Activated naive CD8-positive, alpha-beta T cell treated with anti-CD3 and anti-CD28 coated beads, Interleukin-2, amount 50 U/mL, for 24 hours (primary cell): ENCODE measurements at regions not wholly inside any gene's neighbourhood (a gene's known extent, or its start where the extent isn't known, plus 50 kb on each side); places are given as distances from the start of the nearest gene placed in this dataset.
"Not testable (repeated sequence)": the region's sequence is repeated elsewhere in the genome, so short reads cannot be mapped to it uniquely, and the experiment has no call there.

ENCODE experiments used
- ATAC-seq: fragments of 150-1000 bp; cut with Tn5 transposase; one replicate; pipeline ENCODE4 v1.10.0; 2021
- DNase-seq: peaks from one replicate; pipeline ENCODE4 v3.0.0; 2021
- H3K27ac Mint-ChIP-seq: one replicate; pipeline ENCODE4 v1.8.0; 2021; ENCODE audit warnings: mild to moderate bottlenecking, mixed read lengths
- H3K27me3 Mint-ChIP-seq: one replicate; pipeline ENCODE4 v1.8.0; 2021; ENCODE audit warnings: mixed read lengths
- H3K36me3 Mint-ChIP-seq: one replicate; pipeline ENCODE4 v1.8.0; 2021; ENCODE audit warnings: low read depth, mixed read lengths
- H3K4me1 Mint-ChIP-seq: one replicate; pipeline ENCODE4 v1.8.0; 2021; ENCODE audit warnings: mixed read lengths
- H3K4me3 Mint-ChIP-seq: one replicate; pipeline ENCODE4 v1.8.0; 2021; ENCODE audit warnings: mild to moderate bottlenecking, moderate library complexity, mixed read lengths
- H3K9me3 Mint-ChIP-seq: one replicate; pipeline ENCODE4 v1.8.0; 2021; ENCODE audit warnings: mixed read lengths

GRCh38 chr11:127804747-127805400 is 782.5 kb downstream of the ETS1 start:
- Mint-ChIP-seq H3K4me3 (no peak overlapping the region), H3K4me1 (no peaks in the 10 kb centered on the region), H3K27me3 (no peaks in the 10 kb centered on the region), H3K36me3 (no peaks in the 10 kb centered on the region), H3K9me3 (no peaks in the 10 kb centered on the region), H3K27ac (no peak overlapping the region)
- DNase-seq (no peak), ATAC-seq (no peak)

- no peaks in the 10 kb centered on the region for H3K27me3 Mint-ChIP-seq
- ATAC-seq (no peak), DNase-seq (no peak)
- H3K36me3 Mint-ChIP-seq: no peaks in the 10 kb centered on the region
- no peaks in the 10 kb centered on the region for H3K9me3 Mint-ChIP-seq
- no peak overlapping the region for H3K27ac Mint-ChIP-seq
- H3K4me3 Mint-ChIP-seq: no peak overlapping the region
- H3K4me1 Mint-ChIP-seq: no peaks in the 10 kb centered on the region
Observed at GRCh38 chr11:127803755-127804154, 783.6 kb downstream of the ETS1 start.

GRCh38 chr11:127800989-127801688 is 786.2 kb downstream of the ETS1 start:
- Mint-ChIP-seq H3K4me3 (no peak overlapping the region), H3K9me3 (no peaks in the 10 kb centered on the region), H3K27ac (no peak overlapping the region), H3K27me3 (no peaks in the 10 kb centered on the region), H3K4me1 (no peaks in the 10 kb centered on the region), H3K36me3 (no peaks in the 10 kb centered on the region)
- DNase-seq (no peak), ATAC-seq (no peak)

GRCh38 chr11:127795326-127795725 is 792.0 kb downstream of the ETS1 start:
- no peak for ATAC-seq
- Mint-ChIP-seq H3K27me3 (no peaks in the 10 kb centered on the region), H3K4me1 (no peaks in the 10 kb centered on the region), H3K4me3 (no peak overlapping the region), H3K36me3 (no peaks in the 10 kb centered on the region), H3K27ac (no peak overlapping the region), H3K9me3 (no peaks in the 10 kb centered on the region)
- no peak for DNase-seq

- Mint-ChIP-seq H3K4me1 (no peaks in the 10 kb centered on the region), H3K9me3 (no peaks in the 10 kb centered on the region), H3K27me3 (no peaks in the 10 kb centered on the region), H3K4me3 (no peak overlapping the region), H3K36me3 (no peaks in the 10 kb centered on the region), H3K27ac (no peak overlapping the region)
- DNase-seq (no peak), ATAC-seq (no peak)
Observed at GRCh38 chr11:127791844-127792243, 791.3 kb upstream of the KIRREL3 start.

GRCh38 chr11:127790592-127790991 is 790.0 kb upstream of the KIRREL3 start:
- no peak for ATAC-seq
- Mint-ChIP-seq H3K36me3 (no peaks in the 10 kb centered on the region), H3K27ac (no peak overlapping the region), H3K4me3 (no peak overlapping the region), H3K27me3 (peaks cover 6% of the 10 kb centered on the region), H3K9me3 (no peaks in the 10 kb centered on the region), H3K4me1 (no peaks in the 10 kb centered on the region)
- no peak for DNase-seq

- ATAC-seq: no peak
- no peak overlapping the region for H3K27ac Mint-ChIP-seq
- H3K9me3 Mint-ChIP-seq: no peaks in the 10 kb centered on the region
- H3K36me3 Mint-ChIP-seq: no peaks in the 10 kb centered on the region
- H3K4me1 Mint-ChIP-seq: no peaks in the 10 kb centered on the region
- H3K27me3 Mint-ChIP-seq: peaks cover 7% of the 10 kb centered on the region
- no peak for DNase-seq
- no peak overlapping the region for H3K4me3 Mint-ChIP-seq
Observed at GRCh38 chr11:127789927-127790326, 789.4 kb upstream of the KIRREL3 start.

- not testable (repeated sequence) for H3K27me3 Mint-ChIP-seq, H3K4me1 Mint-ChIP-seq, H3K27ac Mint-ChIP-seq, H3K9me3 Mint-ChIP-seq, ATAC-seq, H3K4me3 Mint-ChIP-seq, H3K36me3 Mint-ChIP-seq, DNase-seq
Observed at GRCh38 chr11:127772938-127773337, 772.4 kb upstream of the KIRREL3 start.

- not testable (repeated sequence) for DNase-seq, H3K4me3 Mint-ChIP-seq, H3K4me1 Mint-ChIP-seq, H3K9me3 Mint-ChIP-seq, H3K27me3 Mint-ChIP-seq, H3K27ac Mint-ChIP-seq, ATAC-seq, H3K36me3 Mint-ChIP-seq
Observed at GRCh38 chr11:127768931-127769330, 768.4 kb upstream of the KIRREL3 start.

GRCh38 chr11:127766734-127767133 is 766.2 kb upstream of the KIRREL3 start:
- H3K4me1 Mint-ChIP-seq: no peaks in the 10 kb centered on the region
- no peak for ATAC-seq
- no peak overlapping the region for H3K4me3 Mint-ChIP-seq
- H3K36me3 Mint-ChIP-seq: no peaks in the 10 kb centered on the region
- no peaks in the 10 kb centered on the region for H3K9me3 Mint-ChIP-seq
- H3K27ac Mint-ChIP-seq: no peak overlapping the region
- H3K27me3 Mint-ChIP-seq: no peaks in the 10 kb centered on the region
- no peak for DNase-seq

GRCh38 chr11:127738771-127739286 is 738.3 kb upstream of the KIRREL3 start:
- H3K9me3 Mint-ChIP-seq: no peaks in the 10 kb centered on the region
- no peak overlapping the region for H3K27ac Mint-ChIP-seq
- H3K27me3 Mint-ChIP-seq: peaks cover 3% of the 10 kb centered on the region
- DNase-seq (no peak), ATAC-seq (no peak)
- H3K36me3 Mint-ChIP-seq: no peaks in the 10 kb centered on the region
- no peak overlapping the region for H3K4me3 Mint-ChIP-seq
- H3K4me1 Mint-ChIP-seq: no peaks in the 10 kb centered on the region

GRCh38 chr11:127737499-127737898 is 736.9 kb upstream of the KIRREL3 start:
- DNase-seq (no peak), ATAC-seq (no peak)
- H3K4me3 Mint-ChIP-seq: no peak overlapping the region
- H3K9me3 Mint-ChIP-seq: no peaks in the 10 kb centered on the region
- H3K27ac Mint-ChIP-seq: no peak overlapping the region
- no peaks in the 10 kb centered on the region for H3K36me3 Mint-ChIP-seq
- H3K4me1 Mint-ChIP-seq: no peaks in the 10 kb centered on the region
- peaks cover 3% of the 10 kb centered on the region for H3K27me3 Mint-ChIP-seq

GRCh38 chr11:127733552-127733951 is 733.0 kb upstream of the KIRREL3 start:
- no peak overlapping the region for H3K27ac Mint-ChIP-seq
- H3K4me1 Mint-ChIP-seq: no peaks in the 10 kb centered on the region
- no peak for ATAC-seq

GRCh38 chr11:127726367-127726766 is 725.8 kb upstream of the KIRREL3 start:
- Mint-ChIP-seq H3K27ac (no peak overlapping the region), H3K36me3 (no peaks in the 10 kb centered on the region), H3K4me1 (no peaks in the 10 kb centered on the region), H3K9me3 (no peaks in the 10 kb centered on the region), H3K4me3 (no peak overlapping the region), H3K27me3 (no peaks in the 10 kb centered on the region)
- ATAC-seq (no peak), DNase-seq (no peak)

More at GRCh38 chr11:127733552-127733951, 733.0 kb upstream of the KIRREL3 start:
- Mint-ChIP-seq H3K27me3 (peaks cover 3% of the 10 kb centered on the region), H3K9me3 (no peaks in the 10 kb centered on the region), H3K36me3 (no peaks in the 10 kb centered on the region), H3K4me3 (no peak overlapping the region)
- no peak for DNase-seq

GRCh38 chr11:127723714-127724113 is 723.1 kb upstream of the KIRREL3 start:
- ATAC-seq (no peak), DNase-seq (no peak)
- H3K27ac Mint-ChIP-seq: no peak overlapping the region
- no peaks in the 10 kb centered on the region for H3K9me3 Mint-ChIP-seq
- H3K4me3 Mint-ChIP-seq: no peak overlapping the region
- H3K36me3 Mint-ChIP-seq: no peaks in the 10 kb centered on the region
- H3K4me1 Mint-ChIP-seq: no peaks in the 10 kb centered on the region
- H3K27me3 Mint-ChIP-seq: peaks cover 2% of the 10 kb centered on the region
